ENCODE measurements at regions not wholly inside any gene's neighbourhood (a gene's known extent, or its start where the extent isn't known, plus 50 kb on each side); places are given as distances from the start of the nearest gene placed in this dataset.

GRCh38 chr5:58090704-58091103, 369.2 kb downstream of the PLK2 start:
- Histone ChIP-seq H3K27me3 (ENCODE audit: control insufficient read depth, insufficient read depth, low read length) (no peaks in the 10 kb centered on the region), H3K36me3 (ENCODE audit: control insufficient read depth, insufficient read depth, low read length) (no peaks in the 10 kb centered on the region), H3K27ac (ENCODE audit: low read length) (peak overlapping the region; percentile 65; the same call in 1 of the 2 replicates), H3K4me1 (ENCODE audit: control insufficient read depth, insufficient read depth, low read length) (peaks cover 7% of the 10 kb centered on the region; the same call in 1 of the 2 replicates), H3K4me3 (ENCODE audit: low read depth in 2 of 2, low read length in 2 of 2) (no peak overlapping the region), H3K9me3 (ENCODE audit: control insufficient read depth, insufficient read depth, low read depth, low read length) (no peaks in the 10 kb centered on the region)
- no TSS peak for BruUV-seq (replicated peaks)
- intact Hi-C loops (cut with micrococcal nuclease; ENCODE audit: unreplicated experiment), result no loop called here
- ATAC-seq, result no peak
- TF ChIP-seq TCF7L2 (IDR thresholded peaks at IDR 0.05; ENCODE audit: low read depth, low read length) (no peak), CTCF (IDR thresholded peaks at IDR 0.05) (no peak), SIN3A (IDR thresholded peaks at IDR 0.05; ENCODE audit: borderline replicate concordance, insufficient read depth, low read depth, low read length) (no peak), POLR2AphosphoS5 (IDR thresholded peaks at IDR 0.05; ENCODE audit: low read depth, low read length) (no peak), REST (IDR thresholded peaks at IDR 0.05; ENCODE audit: insufficient read depth in 1 of 2, low read depth in 2 of 2, low read length in 1 of 2) (no peak)
- ChIA-PET POLR2A (no interaction called here), CTCF (no interaction called here)
- in situ Hi-C loops (cut with HindIII; ENCODE audit: low pct_unique_long_range_greater_than_20kb, low sequenced_read_pairs), result no loop called here
- DNase-seq (ENCODE audit: low read depth, low spot score), result no peak

- CTCF ChIA-PET, result no interaction called here
- no peaks in the 10 kb centered on the region for H3K36me3 ChIP-seq (ENCODE audit: control insufficient read depth, insufficient read depth, low read length)
- peak; percentile 60 for ATAC-seq
Observed at GRCh38 chr5:58088941-58089340, 370.9 kb downstream of the PLK2 start.

More at GRCh38 chr5:58088941-58089340, 370.9 kb downstream of the PLK2 start:
- Histone ChIP-seq H3K27me3 (ENCODE audit: control insufficient read depth, insufficient read depth, low read length) (no peaks in the 10 kb centered on the region), H3K4me1 (ENCODE audit: control insufficient read depth, insufficient read depth, low read length) (peaks cover 14% of the 10 kb centered on the region; the same call in 1 of the 2 replicates), H3K27ac (ENCODE audit: low read length) (peak overlapping the region; percentile 82), H3K4me3 (ENCODE audit: low read depth in 2 of 2, low read length in 2 of 2) (no peak overlapping the region), H3K9me3 (ENCODE audit: control insufficient read depth, insufficient read depth, low read depth, low read length) (no peaks in the 10 kb centered on the region)
- TF ChIP-seq SIN3A (IDR thresholded peaks at IDR 0.05; ENCODE audit: borderline replicate concordance, insufficient read depth, low read depth, low read length) (no peak), POLR2AphosphoS5 (IDR thresholded peaks at IDR 0.05; ENCODE audit: low read depth, low read length) (no peak), TCF7L2 (IDR thresholded peaks at IDR 0.05; ENCODE audit: low read depth, low read length) (no peak), CTCF (IDR thresholded peaks at IDR 0.05) (no peak), REST (IDR thresholded peaks at IDR 0.05; ENCODE audit: insufficient read depth in 1 of 2, low read depth in 2 of 2, low read length in 1 of 2) (no peak)
- POLR2A ChIA-PET, result no interaction called here
- no TSS peak for BruUV-seq (replicated peaks)
- in situ Hi-C loops (cut with HindIII; ENCODE audit: low pct_unique_long_range_greater_than_20kb, low sequenced_read_pairs), result no loop called here
- intact Hi-C loops (cut with micrococcal nuclease; ENCODE audit: unreplicated experiment), result no loop called here
- DNase-seq (ENCODE audit: low read depth, low spot score), result no peak

Data from Panc1 (cell line).